Activated B cell treated with CpG ODN at 0.5 μM for 24 hours (primary cell): ENCODE measurements at regions not wholly inside any gene's neighbourhood (a gene's known extent, or its start where the extent isn't known, plus 50 kb on each side); places are given as distances from the start of the nearest gene placed in this dataset.

ENCODE experiments used
- ATAC-seq: fragments of 200-7000 bp; cut with Tn5 transposase; one replicate; pipeline ENCODE4 v1.10.0; 2021; ENCODE audit warnings: low read depth, mild to moderate bottlenecking, moderate library complexity
- CTCF ChIA-PET: fragments of 350-600 bp; sonication (Branson Sonifier 250); formaldehyde crosslinking; loops from one replicate; lab custom pipeline; 2021; ENCODE audit warnings: antibody characterized with exemption; lab: Charles Lee
- POLR2A ChIA-PET: fragments of 350-600 bp; sonication (Branson Sonifier 250); formaldehyde crosslinking; loops from one replicate; lab custom pipeline; 2021; ENCODE audit warnings: antibody characterized with exemption; lab: Charles Lee
- DNase-seq: peaks from one replicate; pipeline ENCODE4 v3.0.0; 2022
- H3K27ac Mint-ChIP-seq: one replicate; pipeline ENCODE4 v1.8.0; 2020; ENCODE audit warnings: mixed read lengths
- H3K27me3 Mint-ChIP-seq: one replicate; pipeline ENCODE4 v1.8.0; 2021; ENCODE audit warnings: mixed read lengths
- H3K36me3 Mint-ChIP-seq: one replicate; pipeline ENCODE4 v1.8.0; 2021; ENCODE audit warnings: low read depth, mixed read lengths
- H3K4me1 Mint-ChIP-seq: one replicate; pipeline ENCODE4 v1.8.0; 2021; ENCODE audit warnings: mixed read lengths
- H3K4me3 Mint-ChIP-seq: one replicate; pipeline ENCODE4 v1.8.0; 2020; ENCODE audit warnings: mild to moderate bottlenecking, mixed read lengths
- H3K9me3 Mint-ChIP-seq: one replicate; pipeline ENCODE4 v1.8.0; 2020; ENCODE audit warnings: mixed read lengths
- intact Hi-C: fragments of 100-400 bp; cut with micrococcal nuclease; formaldehyde crosslinking; loops from one replicate; pipeline ENCODE4 v1.15.1; 2024
- TF ChIP-seq, protein P1 (sequence below): fragments of 200-600 bp; IDR thresholded peaks from one replicate; pipeline ENCODE4 v1.8.0; 2022; ENCODE audit warnings: antibody characterized with exemption, mild to moderate bottlenecking

DNA sequence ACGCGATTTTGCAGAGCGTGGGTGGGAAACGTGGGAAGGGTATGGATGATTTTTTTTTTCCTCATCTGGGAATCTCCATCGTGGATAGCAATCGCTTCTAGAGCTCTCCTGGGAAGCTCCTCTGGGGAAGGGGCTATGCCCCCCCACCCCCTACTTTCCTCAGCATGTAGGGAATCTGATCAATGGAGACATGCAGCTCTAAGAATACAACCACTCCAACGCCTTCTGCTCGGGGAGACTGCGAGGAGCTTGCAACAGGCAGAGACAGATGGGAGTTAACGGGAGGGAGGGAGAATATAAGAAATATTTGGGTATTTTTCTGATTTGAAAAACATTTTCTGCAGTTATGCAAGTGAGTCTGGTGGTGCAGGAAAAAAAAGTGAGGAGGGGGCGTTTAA lies 104.6 kb upstream of the HSD17B12 start:
- peaks cover 4% of the 10 kb centered on the region for H3K9me3 Mint-ChIP-seq
- intact Hi-C loops = loop anchor here (2.0 to 5.0 kb wide), 2 partner anchors 66 to 277 kb away; no protein-coding TSS in a partner anchor

DNA sequence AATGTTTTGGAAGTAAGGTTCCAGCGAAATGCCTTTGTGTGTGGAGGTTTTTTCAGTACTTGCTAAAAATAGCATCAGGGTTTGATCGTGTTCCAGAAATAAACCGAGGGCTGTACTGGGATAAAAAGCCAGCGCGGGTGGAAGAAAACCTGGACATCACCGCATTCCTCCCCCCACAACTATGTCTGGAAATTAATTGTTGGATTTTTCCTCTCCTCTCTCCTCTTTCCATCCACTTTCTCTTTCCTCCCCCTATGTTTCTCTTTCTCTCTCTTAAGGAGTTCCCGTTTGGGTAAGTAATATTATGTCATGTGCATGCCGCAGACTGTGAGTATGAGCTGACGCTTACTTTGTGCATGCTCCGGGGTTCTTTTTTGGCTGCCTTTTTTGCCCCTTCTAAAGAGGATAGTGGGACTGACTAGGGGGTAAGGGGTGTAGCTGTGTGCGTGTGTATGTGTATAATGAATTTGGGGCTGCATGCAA lies 104.2 kb upstream of the HSD17B12 start:
- DNase-seq (no peak), ATAC-seq (no peak)
- H3K4me1 Mint-ChIP-seq = peaks cover 34% of the 10 kb centered on the region
- TF ChIP-seq, protein P1, sequence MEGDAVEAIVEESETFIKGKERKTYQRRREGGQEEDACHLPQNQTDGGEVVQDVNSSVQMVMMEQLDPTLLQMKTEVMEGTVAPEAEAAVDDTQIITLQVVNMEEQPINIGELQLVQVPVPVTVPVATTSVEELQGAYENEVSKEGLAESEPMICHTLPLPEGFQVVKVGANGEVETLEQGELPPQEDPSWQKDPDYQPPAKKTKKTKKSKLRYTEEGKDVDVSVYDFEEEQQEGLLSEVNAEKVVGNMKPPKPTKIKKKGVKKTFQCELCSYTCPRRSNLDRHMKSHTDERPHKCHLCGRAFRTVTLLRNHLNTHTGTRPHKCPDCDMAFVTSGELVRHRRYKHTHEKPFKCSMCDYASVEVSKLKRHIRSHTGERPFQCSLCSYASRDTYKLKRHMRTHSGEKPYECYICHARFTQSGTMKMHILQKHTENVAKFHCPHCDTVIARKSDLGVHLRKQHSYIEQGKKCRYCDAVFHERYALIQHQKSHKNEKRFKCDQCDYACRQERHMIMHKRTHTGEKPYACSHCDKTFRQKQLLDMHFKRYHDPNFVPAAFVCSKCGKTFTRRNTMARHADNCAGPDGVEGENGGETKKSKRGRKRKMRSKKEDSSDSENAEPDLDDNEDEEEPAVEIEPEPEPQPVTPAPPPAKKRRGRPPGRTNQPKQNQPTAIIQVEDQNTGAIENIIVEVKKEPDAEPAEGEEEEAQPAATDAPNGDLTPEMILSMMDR = no peak
- intact Hi-C loops = loop anchor here (2.0 to 5.0 kb wide), 2 partner anchors 66 to 276 kb away; no protein-coding TSS in a partner anchor
- H3K9me3 Mint-ChIP-seq = peaks cover 4% of the 10 kb centered on the region
- no peaks in the 10 kb centered on the region for H3K36me3 Mint-ChIP-seq
- H3K27me3 Mint-ChIP-seq = peaks cover 72% of the 10 kb centered on the region
- no peak overlapping the region for H3K27ac Mint-ChIP-seq
- CTCF ChIA-PET = interaction anchor here (1.0 kb wide), 1 partner anchor 276 kb away, joined by 3 read pairs; no protein-coding TSS in a partner anchor
- POLR2A ChIA-PET = no interaction called here
- no peak overlapping the region for H3K4me3 Mint-ChIP-seq

More for the DNA sequence above, 104.6 kb upstream of the HSD17B12 start:
- Mint-ChIP-seq H3K27me3 (peaks cover 69% of the 10 kb centered on the region), H3K36me3 (no peaks in the 10 kb centered on the region), H3K27ac (no peak overlapping the region), H3K4me3 (no peak overlapping the region), H3K4me1 (peaks cover 29% of the 10 kb centered on the region)
- TF ChIP-seq, protein P1 = no peak
- ChIA-PET CTCF (interaction anchor here (1.1 kb wide), 1 partner anchor 10 kb away, joined by 3 read pairs; no protein-coding TSS in a partner anchor), POLR2A (no interaction called here)
- ATAC-seq = no peak
- DNase-seq = no peak

DNA sequence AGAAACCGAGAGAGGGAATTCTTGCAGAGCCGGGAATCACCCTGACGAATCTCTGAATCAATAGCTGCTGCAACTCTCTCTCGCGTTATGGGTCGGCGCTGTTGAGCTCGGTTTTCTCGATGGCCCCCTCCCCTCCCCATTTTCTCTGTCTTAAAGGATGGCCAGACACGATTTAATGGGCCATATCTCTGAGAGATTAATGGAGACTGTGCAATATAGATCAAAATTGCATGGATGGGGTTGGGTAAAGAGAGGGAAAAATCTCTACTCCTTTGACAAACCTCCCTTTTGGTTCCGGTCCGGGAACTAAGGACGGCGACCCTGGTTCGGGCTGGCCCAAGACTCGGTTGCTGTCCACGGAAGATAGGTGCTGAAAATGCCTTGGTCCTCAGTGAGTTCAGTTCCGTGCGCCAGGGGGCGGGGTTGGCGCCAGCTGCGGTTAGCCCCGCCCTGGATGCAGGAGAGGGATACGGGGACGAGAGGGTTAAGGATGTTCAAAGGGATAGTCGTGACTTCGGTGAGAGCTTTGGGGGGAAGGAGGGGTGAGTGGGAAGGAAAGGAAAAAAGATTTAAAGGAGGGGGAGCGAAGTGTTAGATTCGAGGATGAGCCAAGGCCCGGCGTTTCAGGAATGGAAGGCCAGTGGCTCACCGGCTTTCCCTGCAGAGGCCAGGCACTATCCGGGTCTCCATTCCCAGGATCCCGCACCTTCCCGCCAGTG lies 103.6 kb upstream of the HSD17B12 start:
- POLR2A ChIA-PET = no interaction called here
- Mint-ChIP-seq H3K27me3 (peaks cover 78% of the 10 kb centered on the region), H3K4me1 (peaks cover 40% of the 10 kb centered on the region), H3K36me3 (no peaks in the 10 kb centered on the region), H3K4me3 (no peak overlapping the region), H3K27ac (no peak overlapping the region), H3K9me3 (peaks cover 4% of the 10 kb centered on the region)
- CTCF ChIA-PET = interaction anchor here (1.0 kb wide), 1 partner anchor 275 kb away, joined by 3 read pairs; no protein-coding TSS in a partner anchor
- ATAC-seq (no peak), DNase-seq (no peak)
- intact Hi-C loops = loop anchor here (2.0 to 5.0 kb wide), 2 partner anchors 65 to 276 kb away; no protein-coding TSS in a partner anchor
- TF ChIP-seq, protein P1 = no peak

DNA sequence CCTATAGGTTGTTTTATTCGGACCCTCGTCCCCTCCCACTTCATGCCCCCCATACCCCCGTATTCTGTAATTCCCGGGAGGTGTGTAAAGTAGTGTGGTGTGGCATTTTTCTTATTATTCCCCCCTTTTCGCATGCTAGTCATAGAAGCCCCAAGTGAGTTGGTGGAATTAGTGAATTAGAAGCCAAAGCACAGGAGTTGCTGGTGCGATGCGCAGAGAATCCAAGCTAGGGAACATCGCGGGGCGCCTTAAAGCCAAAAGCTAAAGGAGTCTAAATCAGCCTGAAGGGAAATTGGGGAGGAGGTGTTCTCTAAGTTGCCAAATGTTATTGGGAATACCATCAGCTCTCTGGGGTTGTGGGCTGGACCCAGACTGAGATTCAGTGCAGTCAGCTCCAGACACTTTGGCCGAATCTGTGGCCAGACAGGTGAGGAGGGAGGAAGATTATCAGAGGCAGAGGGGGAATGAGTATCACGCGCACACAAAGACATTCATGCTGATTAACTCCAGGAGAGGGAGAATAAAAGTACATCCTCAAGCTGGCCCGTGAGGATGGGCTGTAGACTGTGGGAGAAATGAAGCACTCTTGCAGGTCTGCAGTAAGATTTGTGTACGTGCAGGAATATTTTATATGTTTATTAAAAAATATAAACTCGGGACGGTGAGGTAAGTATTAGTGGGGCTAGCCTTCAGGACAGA lies 102.8 kb upstream of the HSD17B12 start:
- TF ChIP-seq, protein P1 = no peak
- peaks cover 45% of the 10 kb centered on the region for H3K4me1 Mint-ChIP-seq
- ChIA-PET POLR2A (no interaction called here), CTCF (interaction anchor here (1.1 kb wide), 1 partner anchor 10 kb away, joined by 3 read pairs; no protein-coding TSS in a partner anchor)
- no peak overlapping the region for H3K27ac Mint-ChIP-seq
- ATAC-seq (no peak), DNase-seq (no peak)
- H3K4me3 Mint-ChIP-seq = no peak overlapping the region
- H3K9me3 Mint-ChIP-seq = peaks cover 4% of the 10 kb centered on the region
- H3K27me3 Mint-ChIP-seq = peaks cover 82% of the 10 kb centered on the region
- intact Hi-C loops = loop anchor here (2.0 to 5.0 kb wide), 2 partner anchors 65 to 275 kb away; no protein-coding TSS in a partner anchor
- no peaks in the 10 kb centered on the region for H3K36me3 Mint-ChIP-seq
